Effector memory CD8-positive, alpha-beta T cell (primary cell): ENCODE measurements at regions not wholly inside any gene's neighbourhood (a gene's known extent, or its start where the extent isn't known, plus 50 kb on each side); places are given as distances from the start of the nearest gene placed in this dataset.
"Not testable (repeated sequence)": the region's sequence is repeated elsewhere in the genome, so short reads cannot be mapped to it uniquely, and the experiment has no call there.

Source experiments
- ATAC-seq: fragments of 150-1000 bp; cut with Tn5 transposase; replicated peaks from 2 replicates; pipeline ENCODE4 v1.10.0; 2021; ENCODE audit warnings: mild to moderate bottlenecking, moderate library complexity
- DNase-seq, 3 experiments: peaks; one replicate each; pipeline ENCODE4 v3.0.0; 2021
- H3K27ac Mint-ChIP-seq, 2 donors: one replicate each; pipeline ENCODE4 v1.8.0; 2022; ENCODE audit warnings: mild to moderate bottlenecking in 2 of 2, mixed read lengths in 2 of 2, moderate library complexity in 2 of 2
- H3K27me3 Mint-ChIP-seq, 2 donors: one replicate each; pipeline ENCODE4 v1.8.0; 2022; ENCODE audit warnings: mixed read lengths in 2 of 2
- H3K36me3 Mint-ChIP-seq: one replicate; pipeline ENCODE4 v1.8.0; 2022; ENCODE audit warnings: mild to moderate bottlenecking, moderate library complexity, mixed read lengths; ENCODE audit not compliant: insufficient read depth
- H3K4me1 Mint-ChIP-seq, 2 donors: one replicate each; pipeline ENCODE4 v1.8.0; 2022; ENCODE audit warnings: low read depth in 2 of 2, mixed read lengths in 2 of 2
- H3K4me3 Mint-ChIP-seq, 2 donors: one replicate each; pipeline ENCODE4 v1.8.0; 2022; ENCODE audit warnings: mild to moderate bottlenecking in 2 of 2, mixed read lengths in 2 of 2, moderate library complexity in 2 of 2
- H3K9me3 Mint-ChIP-seq, 2 donors: one replicate each; pipeline ENCODE4 v1.8.0; 2022; ENCODE audit warnings: mixed read lengths in 2 of 2

GRCh38 chr5:84885485-84886258, 501.0 kb upstream of the EDIL3 start:
- ATAC-seq = no peak
- DNase-seq = no peak
- Mint-ChIP-seq H3K4me3 (no peak overlapping the region), H3K4me1 (no peaks in the 10 kb centered on the region), H3K27me3 (no peaks in the 10 kb centered on the region), H3K27ac (no peak overlapping the region), H3K36me3 (no peaks in the 10 kb centered on the region), H3K9me3 (peaks cover 0 to 3% of the 10 kb centered on the region in 2 donors)

- Mint-ChIP-seq H3K9me3 (peaks cover 6 to 8% of the 10 kb centered on the region in 2 donors), H3K36me3 (no peaks in the 10 kb centered on the region), H3K27ac (no peak overlapping the region), H3K4me1 (no peaks in the 10 kb centered on the region), H3K27me3 (no peaks in the 10 kb centered on the region), H3K4me3 (no peak overlapping the region)
- DNase-seq (no peak), ATAC-seq (no peak)
Measured at GRCh38 chr5:84881737-84882136, 497.1 kb upstream of the EDIL3 start.

GRCh38 chr5:84874196-84874595, 489.5 kb upstream of the EDIL3 start:
- Mint-ChIP-seq H3K27ac (no peak overlapping the region), H3K4me3 (no peak overlapping the region), H3K9me3 (peaks cover 12 to 21% of the 10 kb centered on the region in 2 donors), H3K27me3 (no peaks in the 10 kb centered on the region), H3K36me3 (no peaks in the 10 kb centered on the region), H3K4me1 (no peaks in the 10 kb centered on the region)
- ATAC-seq (no peak), DNase-seq (no peak)

- Mint-ChIP-seq H3K36me3 (no peaks in the 10 kb centered on the region), H3K4me3 (no peak overlapping the region), H3K9me3 (peaks cover 8 to 27% of the 10 kb centered on the region in 2 donors), H3K27me3 (no peaks in the 10 kb centered on the region), H3K27ac (no peak overlapping the region), H3K4me1 (no peaks in the 10 kb centered on the region)
- DNase-seq (no peak), ATAC-seq (no peak)
Measured at GRCh38 chr5:84872768-84873167, 488.1 kb upstream of the EDIL3 start.

DNA sequence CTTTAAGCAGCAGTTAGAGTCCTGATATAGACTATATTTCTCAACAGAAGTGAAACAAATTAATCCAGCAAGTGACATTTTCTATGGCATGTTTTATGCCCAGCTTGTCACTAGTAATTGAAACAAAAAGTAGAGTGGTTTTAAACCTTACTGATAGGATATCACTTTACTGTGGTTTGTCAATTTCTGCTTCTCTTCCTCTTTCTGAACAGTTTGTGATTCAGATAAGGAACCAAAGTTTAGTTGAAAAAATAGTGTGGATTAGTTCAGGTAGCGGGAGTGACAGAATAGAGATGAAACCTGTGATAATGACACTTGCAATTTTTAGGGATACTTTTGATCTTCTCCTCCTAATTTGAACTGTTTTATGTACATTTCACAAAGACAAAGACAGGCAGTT, 485.7 kb upstream of the EDIL3 start:
- no peak overlapping the region for H3K27ac Mint-ChIP-seq
- H3K4me3 Mint-ChIP-seq = no peak overlapping the region
- no peak for DNase-seq
- no peaks in the 10 kb centered on the region for H3K36me3 Mint-ChIP-seq
- no peaks in the 10 kb centered on the region for H3K4me1 Mint-ChIP-seq
- ATAC-seq = no peak
- H3K27me3 Mint-ChIP-seq = no peaks in the 10 kb centered on the region
- H3K9me3 Mint-ChIP-seq = peaks cover 6 to 29% of the 10 kb centered on the region in 2 donors

- Mint-ChIP-seq H3K36me3 (no peaks in the 10 kb centered on the region), H3K4me1 (no peaks in the 10 kb centered on the region), H3K9me3 (peaks cover 6 to 29% of the 10 kb centered on the region in 2 donors), H3K27ac (no peak overlapping the region), H3K27me3 (no peaks in the 10 kb centered on the region), H3K4me3 (no peak overlapping the region)
- ATAC-seq (no peak), DNase-seq (no peak)
Measured at GRCh38 chr5:84869675-84870074, 485.0 kb upstream of the EDIL3 start.

- not testable (repeated sequence) for H3K4me3 Mint-ChIP-seq, ATAC-seq, H3K27ac Mint-ChIP-seq, DNase-seq, H3K4me1 Mint-ChIP-seq, H3K27me3 Mint-ChIP-seq, H3K36me3 Mint-ChIP-seq
- H3K9me3 Mint-ChIP-seq = peaks cover 6 to 29% of the 10 kb centered on the region in 2 donors
Measured at GRCh38 chr5:84863936-84864335, 479.3 kb upstream of the EDIL3 start.

DNA sequence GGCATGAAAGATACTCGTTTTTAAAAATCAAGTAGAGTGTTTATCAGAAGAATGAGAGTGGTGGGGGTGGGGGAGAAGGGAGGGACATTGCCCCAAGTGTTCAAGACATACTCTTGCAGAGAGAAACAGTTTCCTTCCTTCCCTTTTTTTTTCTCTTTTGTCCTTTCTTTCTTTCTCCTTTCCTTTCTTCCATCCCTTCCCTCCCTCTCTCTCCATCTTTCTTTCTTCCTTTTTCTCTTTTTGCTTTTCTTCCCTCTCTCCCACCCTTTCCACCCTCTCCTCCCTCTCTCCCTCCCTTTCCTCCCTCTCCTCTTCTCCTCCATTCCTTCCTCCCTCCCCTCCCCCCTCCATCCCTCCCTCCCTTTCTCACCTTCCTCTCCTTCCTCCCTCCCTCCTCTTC, 478.3 kb upstream of the EDIL3 start:
- no peak overlapping the region for H3K27ac Mint-ChIP-seq
- ATAC-seq (no peak), DNase-seq (no peak)
- H3K4me1 Mint-ChIP-seq = no peaks in the 10 kb centered on the region
- peaks cover 3% of the 10 kb centered on the region for H3K36me3 Mint-ChIP-seq
- no peaks in the 10 kb centered on the region for H3K27me3 Mint-ChIP-seq
- H3K4me3 Mint-ChIP-seq = no peak overlapping the region
- H3K9me3 Mint-ChIP-seq = peaks cover 6 to 20% of the 10 kb centered on the region in 2 donors

GRCh38 chr5:84862132-84862531, 477.5 kb upstream of the EDIL3 start:
- H3K9me3 Mint-ChIP-seq = peaks cover 3 to 15% of the 10 kb centered on the region in 2 donors
- H3K4me3 Mint-ChIP-seq = no peak overlapping the region
- no peaks in the 10 kb centered on the region for H3K27me3 Mint-ChIP-seq
- H3K4me1 Mint-ChIP-seq = no peaks in the 10 kb centered on the region
- ATAC-seq (no peak), DNase-seq (no peak)
- H3K27ac Mint-ChIP-seq = no peak overlapping the region
- peaks cover 3% of the 10 kb centered on the region for H3K36me3 Mint-ChIP-seq

- no peak overlapping the region for H3K4me3 Mint-ChIP-seq
- no peaks in the 10 kb centered on the region for H3K4me1 Mint-ChIP-seq
- no peak for DNase-seq
- H3K36me3 Mint-ChIP-seq = peaks cover 3% of the 10 kb centered on the region
- ATAC-seq = no peak
- H3K9me3 Mint-ChIP-seq = peaks cover 5 to 15% of the 10 kb centered on the region in 2 donors
- H3K27me3 Mint-ChIP-seq = no peaks in the 10 kb centered on the region
- H3K27ac Mint-ChIP-seq = no peak overlapping the region
Measured at GRCh38 chr5:84861306-84861705, 476.6 kb upstream of the EDIL3 start.

- DNase-seq (no peak), ATAC-seq (no peak)
- no peak overlapping the region for H3K4me3 Mint-ChIP-seq
- H3K9me3 Mint-ChIP-seq = peaks cover 5 to 15% of the 10 kb centered on the region in 2 donors
- H3K36me3 Mint-ChIP-seq = no peaks in the 10 kb centered on the region
- no peak overlapping the region for H3K27ac Mint-ChIP-seq
- H3K27me3 Mint-ChIP-seq = no peaks in the 10 kb centered on the region
- H3K4me1 Mint-ChIP-seq = no peaks in the 10 kb centered on the region
Measured at GRCh38 chr5:84859056-84859455, 474.4 kb upstream of the EDIL3 start.

DNA sequence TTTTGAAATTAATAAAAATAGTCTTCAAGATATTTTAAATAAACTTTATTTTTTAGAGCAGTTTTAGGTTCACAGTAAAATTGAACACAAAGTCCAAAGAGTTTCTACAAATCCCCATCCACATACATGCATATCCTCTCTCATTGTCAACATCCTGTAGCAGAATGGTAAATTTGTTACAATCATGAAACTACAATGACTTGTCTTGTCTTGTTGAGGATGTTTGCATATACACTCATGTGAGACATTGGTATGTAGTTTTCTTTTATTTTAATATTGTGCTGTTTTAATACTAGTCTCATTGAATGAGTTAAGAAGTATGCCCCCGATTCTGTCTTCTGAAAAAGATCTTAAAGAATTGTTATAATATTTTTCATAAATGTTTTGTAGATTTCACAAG, 447.0 kb upstream of the EDIL3 start:
- H3K36me3 Mint-ChIP-seq = no peaks in the 10 kb centered on the region
- no peaks in the 10 kb centered on the region for H3K27me3 Mint-ChIP-seq
- H3K9me3 Mint-ChIP-seq = peaks cover 5 to 6% of the 10 kb centered on the region in 2 donors
- no peak overlapping the region for H3K4me3 Mint-ChIP-seq
- DNase-seq = no peak
- no peak for ATAC-seq
- no peaks in the 10 kb centered on the region for H3K4me1 Mint-ChIP-seq
- H3K27ac Mint-ChIP-seq = no peak overlapping the region

GRCh38 chr5:84830265-84830664, 445.6 kb upstream of the EDIL3 start:
- Mint-ChIP-seq H3K4me3 (no peak overlapping the region), H3K36me3 (no peaks in the 10 kb centered on the region), H3K4me1 (no peaks in the 10 kb centered on the region), H3K27ac (no peak overlapping the region), H3K27me3 (no peaks in the 10 kb centered on the region), H3K9me3 (peaks cover 6% of the 10 kb centered on the region in 2 donors)
- no peak for DNase-seq
- no peak for ATAC-seq

DNA sequence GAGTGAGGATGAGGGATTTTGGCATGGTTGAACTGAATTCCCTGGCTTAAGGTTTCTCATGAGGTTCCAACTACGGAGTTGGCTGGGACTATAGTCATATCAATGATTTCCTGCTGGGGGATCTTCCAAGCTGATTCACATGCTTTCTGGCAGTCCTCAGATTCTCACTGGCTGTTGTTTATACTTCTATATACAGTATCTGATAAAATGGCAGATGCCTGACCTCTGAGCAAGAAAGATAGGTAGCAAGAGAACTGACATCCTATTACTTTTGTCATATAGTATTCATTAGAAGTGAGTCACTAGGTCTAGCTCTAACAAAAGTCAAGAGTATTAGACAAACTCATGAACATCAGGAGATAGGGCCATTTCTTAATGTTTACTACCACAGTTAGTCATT, 440.9 kb upstream of the EDIL3 start:
- H3K36me3 Mint-ChIP-seq = no peaks in the 10 kb centered on the region
- H3K9me3 Mint-ChIP-seq = peaks cover 11 to 13% of the 10 kb centered on the region in 2 donors
- DNase-seq (no peak), ATAC-seq (no peak)
- H3K4me3 Mint-ChIP-seq = no peak overlapping the region
- H3K27me3 Mint-ChIP-seq = no peaks in the 10 kb centered on the region
- H3K27ac Mint-ChIP-seq = no peak overlapping the region
- H3K4me1 Mint-ChIP-seq = no peaks in the 10 kb centered on the region
